ENCODE measurements at regions not wholly inside any gene's neighbourhood (a gene's known extent, or its start where the extent isn't known, plus 50 kb on each side); places are given as distances from the start of the nearest gene placed in this dataset.

DNA sequence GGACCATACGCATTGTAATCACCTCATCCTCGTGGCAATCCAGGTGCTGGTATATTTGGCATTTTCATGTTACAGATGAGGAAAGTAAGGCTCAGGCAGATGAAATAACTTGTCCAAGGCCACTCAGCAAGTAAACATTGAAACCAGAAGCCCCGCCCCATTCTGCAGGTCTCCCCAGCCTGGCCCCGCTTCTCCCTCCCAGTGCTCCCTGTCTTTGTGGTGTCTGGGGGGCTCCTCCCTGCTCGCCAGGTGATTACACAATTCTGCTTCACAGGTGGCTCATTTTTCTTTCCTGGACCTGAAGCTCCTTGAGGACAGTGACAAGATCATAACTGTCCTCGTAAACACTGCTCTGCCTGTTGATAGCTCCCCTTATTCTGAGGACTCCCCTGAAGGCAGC is 531.5 kb upstream of the B3GAT1 start:
- H2BK5ac ChIP-seq (ENCODE audit: low read depth, low read length), result no peak overlapping the region
- H3K27ac ChIP-seq (ENCODE audit: low read depth, low read length), result no peak overlapping the region
- H3K4ac ChIP-seq (replicated peaks; ENCODE audit: insufficient read length, low read depth, low read length), result no peak overlapping the region
- CTCF ChIA-PET (ENCODE audit: partially characterized antibody), result interaction anchor here (0.7 to 2.3 kb wide), 6 partner anchors 25 to 308 kb away, joined by 3 to 6 read pairs (median 4); no protein-coding TSS in a partner anchor
- H3K36me3 ChIP-seq (ENCODE audit: control insufficient read depth in 2 of 4, insufficient read depth in 4 of 4, low read length in 3 of 4), result no peaks in the 10 kb centered on the region
- no peak overlapping the region for H3K4me3 ChIP-seq (ENCODE audit: extremely low read depth in 1 of 4, insufficient read depth in 2 of 4, low read depth in 3 of 4, low read length in 4 of 4)
- H3K79me1 ChIP-seq (ENCODE audit: low read depth, low read length), result no peaks in the 10 kb centered on the region
- no peak overlapping the region for H2BK15ac ChIP-seq (ENCODE audit: low read length)
- no peak overlapping the region for H4K5ac ChIP-seq (ENCODE audit: insufficient read length, low read depth, low read length)
- no peak overlapping the region for H3K4me2 ChIP-seq (ENCODE audit: insufficient read depth in 1 of 2, low read depth in 2 of 2, low read length in 2 of 2)
- H4K20me1 ChIP-seq (replicated peaks in 1 of 2; ENCODE audit: control insufficient read depth in 1 of 2, insufficient read depth in 2 of 2, low read length in 2 of 2), result no peaks in the 10 kb centered on the region
- H3K14ac ChIP-seq (ENCODE audit: insufficient read length), result no peak overlapping the region
- DNase-seq (ENCODE audit: low read depth in 1 of 2, low spot score in 2 of 2), result no peak
- no peak overlapping the region for H3K23ac ChIP-seq (ENCODE audit: insufficient read length)
- H3K23me2 ChIP-seq (ENCODE audit: low read depth, low read length), result no peaks in the 10 kb centered on the region
- H3K4me1 ChIP-seq (replicated peaks in 1 of 4; ENCODE audit: control insufficient read depth in 3 of 4, insufficient read depth in 4 of 4, low read length in 3 of 4), result peaks cover 2 to 17% (median 6%) of the 10 kb centered on the region in 4 experiments; a peak in 6 of 7 replicates
- H3K18ac ChIP-seq (ENCODE audit: extremely low read depth, low read length), result no peak overlapping the region
- H4K8ac ChIP-seq (ENCODE audit: extremely low read depth, insufficient read depth, low read length), result no peak overlapping the region
- no peak for FAIRE-seq
- peak overlapping the region; percentile 53 for H4K91ac ChIP-seq (replicated peaks; ENCODE audit: insufficient read length, low read length)
- H3K9ac ChIP-seq (replicated peaks in 1 of 4; ENCODE audit: extremely low read depth in 1 of 4, low read depth in 3 of 4, low read length in 3 of 4), result no peak overlapping the region
- no peak overlapping the region for H3K56ac ChIP-seq (replicated peaks; ENCODE audit: insufficient read length, low read depth, low read length)
- no peak overlapping the region for H2AFZ ChIP-seq (ENCODE audit: low read length)
- H3K9me3 ChIP-seq (ENCODE audit: insufficient read depth in 2 of 2, low read depth in 1 of 2, low read length in 1 of 2), result no peaks in the 10 kb centered on the region
- no peaks in the 10 kb centered on the region for H3K79me2 ChIP-seq (ENCODE audit: control insufficient read depth in 1 of 2, insufficient read depth in 2 of 2, low read length in 2 of 2)
- H2BK12ac ChIP-seq (ENCODE audit: low read depth, low read length), result 0 out of 2 replicates have a peak overlapping the region, but pooled peaks have one; percentile 39
- WGBS, 2 experiments (ENCODE audit: extremely low coverage in 1 of 2, insufficient coverage in 1 of 2, insufficient read length in 1 of 2, insufficient replicate concordance in 2 of 2, low coverage in 1 of 2, low lambda C conversion rate in 2 of 2, missing lambda C conversion rate in 1 of 2), result 84% methylated on average over 6 of the region's 6 CpGs; no CpG with 5 or more reads in 1 of the 2 experiments
- POLR2A ChIA-PET (ENCODE audit: partially characterized antibody), result no interaction called here
- no peaks in the 10 kb centered on the region for H3K27me3 ChIP-seq (replicated peaks in 1 of 4; ENCODE audit: control insufficient read depth in 3 of 4, extremely low read depth in 1 of 4, insufficient read depth in 3 of 4, low read length in 3 of 4)
- H2BK120ac ChIP-seq (replicated peaks; ENCODE audit: low read depth, low read length), result no peak overlapping the region
- peak overlapping the region; percentile 90; the same call in 1 of the 2 replicates for H2BK20ac ChIP-seq (ENCODE audit: low read length)
- H2AK5ac ChIP-seq (ENCODE audit: low read depth, low read length), result 0 out of 2 replicates have a peak overlapping the region, but pooled peaks have one; percentile 39
- no peak for TF ChIP-seq GABPA (IDR thresholded peaks at IDR 0.05; ENCODE audit: borderline replicate concordance, insufficient read depth, low read length)
- no peak for TF ChIP-seq HDAC6 (IDR thresholded peaks at IDR 0.05; ENCODE audit: low read depth, low read length)
- TF ChIP-seq CTBP2 (IDR thresholded peaks at IDR 0.05; ENCODE audit: borderline replicate concordance, insufficient read depth, insufficient read length, low read length), result no peak
- TF ChIP-seq CHD1 (IDR thresholded peaks at IDR 0.05; ENCODE audit: low read depth, low read length), result no peak
- no peak for TF ChIP-seq RAD21 (IDR thresholded peaks at IDR 0.05 in 1 of 2, conservative IDR thresholded peaks at IDR 0.05 in 1 of 2; ENCODE audit: low read depth in 2 of 2, low read length in 2 of 2)
- TF ChIP-seq FOSL1 (IDR thresholded peaks at IDR 0.05; ENCODE audit: insufficient read depth, low read depth, low read length), result no peak
- TF ChIP-seq SIN3A (conservative IDR thresholded peaks at IDR 0.05 in 1 of 2, IDR thresholded peaks at IDR 0.05 in 1 of 2; ENCODE audit: low read depth in 1 of 2, low read length in 2 of 2), result no peak
- no peak for TF ChIP-seq YY1 (IDR thresholded peaks at IDR 0.05; ENCODE audit: low read depth, low read length)
- TF ChIP-seq, protein P1, sequence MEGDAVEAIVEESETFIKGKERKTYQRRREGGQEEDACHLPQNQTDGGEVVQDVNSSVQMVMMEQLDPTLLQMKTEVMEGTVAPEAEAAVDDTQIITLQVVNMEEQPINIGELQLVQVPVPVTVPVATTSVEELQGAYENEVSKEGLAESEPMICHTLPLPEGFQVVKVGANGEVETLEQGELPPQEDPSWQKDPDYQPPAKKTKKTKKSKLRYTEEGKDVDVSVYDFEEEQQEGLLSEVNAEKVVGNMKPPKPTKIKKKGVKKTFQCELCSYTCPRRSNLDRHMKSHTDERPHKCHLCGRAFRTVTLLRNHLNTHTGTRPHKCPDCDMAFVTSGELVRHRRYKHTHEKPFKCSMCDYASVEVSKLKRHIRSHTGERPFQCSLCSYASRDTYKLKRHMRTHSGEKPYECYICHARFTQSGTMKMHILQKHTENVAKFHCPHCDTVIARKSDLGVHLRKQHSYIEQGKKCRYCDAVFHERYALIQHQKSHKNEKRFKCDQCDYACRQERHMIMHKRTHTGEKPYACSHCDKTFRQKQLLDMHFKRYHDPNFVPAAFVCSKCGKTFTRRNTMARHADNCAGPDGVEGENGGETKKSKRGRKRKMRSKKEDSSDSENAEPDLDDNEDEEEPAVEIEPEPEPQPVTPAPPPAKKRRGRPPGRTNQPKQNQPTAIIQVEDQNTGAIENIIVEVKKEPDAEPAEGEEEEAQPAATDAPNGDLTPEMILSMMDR (IDR thresholded peaks at IDR 0.05; ENCODE audit: control extremely low read depth in 1 of 3, insufficient read depth in 1 of 3, low read depth in 1 of 3, low read length in 3 of 3), result no peak
- TF ChIP-seq CBX8 (IDR thresholded peaks at IDR 0.05; ENCODE audit: borderline replicate concordance, low read depth, low read length), result no peak
- no peak for TF ChIP-seq SIRT6 (IDR thresholded peaks at IDR 0.05; ENCODE audit: low read length)
